IMR-90 (cell line): ENCODE measurements at regions not wholly inside any gene's neighbourhood (a gene's known extent, or its start where the extent isn't known, plus 50 kb on each side); places are given as distances from the start of the nearest gene placed in this dataset.

ENCODE experiments used
- ATAC-seq: fragments of 200-7000 bp; cut with Tn5 transposase; 2 replicates; pipeline ENCODE4 v1.9.1; 2020; ENCODE audit warnings: low read depth, mild to moderate bottlenecking, moderate library complexity
- BruUV-seq: library from RNA; stranded (reverse); fragments of 400-500 nt; replicated peaks from 2 replicates; lab custom pipeline; 2021; lab: Mats Ljungman, UMichigan
- CTCF ChIA-PET: fragments of 300-600 bp; formaldehyde crosslinking; extraction: SDS; loops from one replicate; lab custom pipeline; 2021; ENCODE audit warnings: antibody characterized with exemption; lab: Yijun Ruan, JAX
- POLR2A ChIA-PET: fragments of 300-600 bp; sonication (Branson Sonifier 250); formaldehyde crosslinking; loops from one replicate; lab custom pipeline; 2022; ENCODE audit warnings: antibody characterized with exemption; ENCODE audit not compliant: unreplicated experiment; lab: Charles Lee
- DNase-seq: peaks from one replicate; pipeline ENCODE4 v3.0.0; 2013
- H2AFZ ChIP-seq: replicated peaks from 2 replicates; pipeline ENCODE3; 2013; ENCODE audit warnings: low read length, mild to moderate bottlenecking; ENCODE audit not compliant: poor library complexity
- H2AK5ac ChIP-seq: 2 replicates; pipeline ENCODE4 v1.6.1; 2013; ENCODE audit warnings: low read depth, low read length, inconsistent platforms
- H2AK9ac ChIP-seq: replicated peaks from 2 replicates; pipeline ENCODE3; 2013; ENCODE audit warnings: mild to moderate bottlenecking, low read depth, low read length, moderate library complexity; ENCODE audit not compliant: poor library complexity
- H2BK120ac ChIP-seq: 2 replicates; pipeline ENCODE4 v1.6.1; 2013; ENCODE audit warnings: low read depth, low read length, inconsistent platforms
- H2BK15ac ChIP-seq: 3 replicates; pipeline ENCODE4 v1.6.1; 2013; ENCODE audit warnings: low read depth, low read length, inconsistent platforms
- H2BK20ac ChIP-seq: 2 replicates; pipeline ENCODE4 v1.6.1; 2013; ENCODE audit warnings: low read depth, mild to moderate bottlenecking, inconsistent platforms, low read length, moderate library complexity
- H2BK5ac ChIP-seq: 2 replicates; pipeline ENCODE4 v1.6.1; 2013; ENCODE audit warnings: mild to moderate bottlenecking, low read depth, low read length, inconsistent platforms; ENCODE audit not compliant: poor library complexity, severe bottlenecking
- H3K14ac ChIP-seq: replicated peaks from 2 replicates; pipeline ENCODE4 v1.6.1; 2013; ENCODE audit warnings: low read depth, low read length, inconsistent platforms
- H3K18ac ChIP-seq: 2 replicates; pipeline ENCODE4 v1.6.1; 2013; ENCODE audit warnings: low read depth, low read length, control low read depth
- H3K23ac ChIP-seq: 2 replicates; pipeline ENCODE4 v1.6.1; 2013; ENCODE audit warnings: low read depth, low read length, inconsistent platforms
- H3K27ac ChIP-seq: 2 replicates; pipeline ENCODE4 v1.5.1; 2013; ENCODE audit warnings: mild to moderate bottlenecking, control low read depth, low read length; ENCODE audit not compliant: insufficient read depth
- H3K27me3 ChIP-seq: 2 replicates; pipeline ENCODE4 v1.6.1; 2013; ENCODE audit warnings: low read length; ENCODE audit not compliant: control insufficient read depth, insufficient read depth
- H3K36me3 ChIP-seq: 2 replicates; pipeline ENCODE4 v1.6.1; 2013; ENCODE audit warnings: low read length, mixed read lengths; ENCODE audit not compliant: control insufficient read depth, insufficient read depth
- H3K4ac ChIP-seq: 2 replicates; pipeline ENCODE4 v1.6.1; 2013; ENCODE audit warnings: low read depth, low read length, inconsistent platforms
- H3K4me1 ChIP-seq: 2 replicates; pipeline ENCODE4 v1.6.1; 2013; ENCODE audit warnings: low read length, mixed read lengths; ENCODE audit not compliant: control insufficient read depth, insufficient read depth
- H3K4me2 ChIP-seq: 2 replicates; pipeline ENCODE4 v1.6.1; 2013; ENCODE audit warnings: low read depth, mild to moderate bottlenecking, control low read depth, low read length, moderate library complexity
- H3K4me3 ChIP-seq: 2 replicates; pipeline ENCODE4 v1.5.1; 2013; ENCODE audit warnings: low read depth, mild to moderate bottlenecking, control low read depth, low read length, moderate library complexity; ENCODE audit not compliant: insufficient read depth
- H3K56ac ChIP-seq: 2 replicates; pipeline ENCODE4 v1.6.1; 2013; ENCODE audit warnings: low read length, inconsistent platforms; ENCODE audit not compliant: insufficient read depth; ENCODE audit errors: extremely low read depth
- H3K79me1 ChIP-seq, 2 experiments: 2 replicates each; pipeline ENCODE4 v1.6.1; 2013; ENCODE audit warnings: low read length in 2 of 2, inconsistent platforms in 1 of 2, low read depth in 1 of 2
- H3K9ac ChIP-seq: 2 replicates; pipeline ENCODE4 v1.6.1; 2013; ENCODE audit warnings: low read depth, low read length, control low read depth
- H3K9me1 ChIP-seq: 2 replicates; pipeline ENCODE4 v1.6.1; 2013; ENCODE audit warnings: low read length, inconsistent platforms; ENCODE audit not compliant: insufficient read depth
- H3K9me3 ChIP-seq: 2 replicates; pipeline ENCODE4 v1.6.1; 2013; ENCODE audit warnings: low read length; ENCODE audit not compliant: control insufficient read depth, insufficient read depth
- H4K20me1 ChIP-seq: 2 replicates; pipeline ENCODE4 v1.6.1; 2013; ENCODE audit warnings: low read length, inconsistent platforms; ENCODE audit not compliant: insufficient read depth
- H4K5ac ChIP-seq: 2 replicates; pipeline ENCODE4 v1.6.1; 2013; ENCODE audit warnings: mild to moderate bottlenecking, low read depth, low read length, control low read depth
- H4K8ac ChIP-seq, 2 experiments: 2 replicates each; pipeline ENCODE4 v1.6.1; 2013; ENCODE audit warnings: low read depth in 2 of 2, low read length in 2 of 2, control low read depth in 1 of 2, inconsistent platforms in 1 of 2
- H4K91ac ChIP-seq: 2 replicates; pipeline ENCODE4 v1.6.1; 2013; ENCODE audit warnings: low read depth, low read length, inconsistent platforms; ENCODE audit not compliant: insufficient read depth
- BHLHE40 ChIP-seq: fragments of 150-350 bp; IDR thresholded peaks from 2 replicates; pipeline ENCODE4 v1.6.1; 2016; ENCODE audit warnings: mild to moderate bottlenecking, low read depth, low read length
- MAFK ChIP-seq: IDR thresholded peaks from 2 replicates; pipeline ENCODE4 v1.6.1; 2012; ENCODE audit warnings: low read depth, low read length, improper control_type of control experiment
- MAZ ChIP-seq: IDR thresholded peaks from 2 replicates; pipeline ENCODE4 v1.6.1; 2012; ENCODE audit warnings: low read depth, mild to moderate bottlenecking, low read length, improper control_type of control experiment, moderate library complexity, borderline replicate concordance
- MXI1 ChIP-seq: IDR thresholded peaks from 2 replicates; pipeline ENCODE4 v1.6.1; 2012; ENCODE audit warnings: low read depth, mild to moderate bottlenecking, low read length, moderate library complexity, borderline replicate concordance
- NFE2L2 ChIP-seq: fragments of 150-350 bp; IDR thresholded peaks from 2 replicates; pipeline ENCODE4 v1.6.1; 2016; ENCODE audit warnings: low read depth, mild to moderate bottlenecking, low read length
- POLR2A ChIP-seq: IDR thresholded peaks from 2 replicates; pipeline ENCODE4 v1.6.1; 2012; ENCODE audit warnings: mild to moderate bottlenecking, low read depth, low read length
- RFX5 ChIP-seq: IDR thresholded peaks from 2 replicates; pipeline ENCODE4 v1.8.0; 2012; ENCODE audit warnings: low read depth, mild to moderate bottlenecking, low read length, moderate library complexity
- USF2 ChIP-seq: fragments of 150-350 bp; IDR thresholded peaks from 2 replicates; pipeline ENCODE4 v1.6.1; 2017; ENCODE audit warnings: mild to moderate bottlenecking, antibody characterized with exemption, low read length, low read depth
- WGBS, 2 experiments: methylation state at CpG; one replicate each; pipeline versions ENCODE4 v1.1.5 to v1.1.7; 2013; ENCODE audit warnings: missing lambda C conversion rate in 2 of 2; ENCODE audit not compliant: insufficient read length in 1 of 2; ENCODE audit errors: extremely low coverage in 2 of 2; 5-methylcytosine and 5-hydroxymethylcytosine counted together
- dilution Hi-C: fragments of 300-500 bp; cut with HindIII; formaldehyde crosslinking; loops from one replicate; pipeline ENCODE4 v1.14.3; 2018; ENCODE audit warnings: low sequenced_read_pairs; ENCODE audit not compliant: unreplicated experiment
- in situ Hi-C: fragments of 300-500 bp; cut with MboI; formaldehyde crosslinking; loops from 3 replicates; pipeline ENCODE4 v1.14.3; 2019; ENCODE audit warnings: low sequenced_read_pairs, inconsistent platforms, mixed read lengths
- intact Hi-C: fragments of 100-400 bp; cut with micrococcal nuclease; formaldehyde crosslinking; loops from 2 replicates; pipeline ENCODE4 v1.10.0; 2022

DNA sequence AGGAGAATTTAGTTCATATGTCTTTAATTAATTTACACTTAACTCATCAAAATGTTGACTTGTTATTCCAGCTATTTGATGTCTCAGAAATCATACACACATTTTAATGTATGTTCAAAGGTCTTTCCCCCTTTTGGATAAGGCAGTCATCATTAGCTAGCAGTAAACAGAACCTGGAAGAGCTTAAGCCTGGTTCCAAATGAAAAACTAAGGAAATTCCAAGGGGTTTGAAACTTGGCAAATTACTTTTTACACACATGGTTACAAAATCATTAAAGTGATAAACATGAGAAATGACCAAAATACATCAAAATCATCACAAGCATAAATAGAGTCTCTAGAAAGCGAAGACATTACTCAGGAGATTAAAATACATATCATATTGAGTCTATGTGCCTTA, 359.8 kb upstream of the ZNF608 start:
- H3K23ac ChIP-seq, result no peak overlapping the region
- no peak overlapping the region for H2AK9ac ChIP-seq
- ATAC-seq (no peak), DNase-seq (no peak)
- no peak overlapping the region for H2AFZ ChIP-seq
- WGBS, 2 experiments, result no CpG with 5 or more reads among the region's 1 CpG
- H4K91ac ChIP-seq, result no peak overlapping the region
- H3K4me1 ChIP-seq, result no peaks in the 10 kb centered on the region
- H4K5ac ChIP-seq, result no peak overlapping the region
- H3K14ac ChIP-seq, result no peak overlapping the region
- no peak overlapping the region for H3K4me2 ChIP-seq
- H3K18ac ChIP-seq, result no peak overlapping the region
- dilution Hi-C loops (no loop called here), intact Hi-C loops (no loop called here), in situ Hi-C loops (no loop called here)
- no peak overlapping the region for H3K27ac ChIP-seq
- no peak overlapping the region for H2BK15ac ChIP-seq
- H2BK5ac ChIP-seq, result no peak overlapping the region
- no peak overlapping the region for H2BK20ac ChIP-seq
- no peaks in the 10 kb centered on the region for H3K27me3 ChIP-seq
- POLR2A ChIA-PET, result no interaction called here
- H3K4ac ChIP-seq, result no peak overlapping the region
- H3K9me1 ChIP-seq, result no peaks in the 10 kb centered on the region
- no peak overlapping the region for H3K4me3 ChIP-seq
- no peak for TF ChIP-seq MAZ
- no peak for TF ChIP-seq NFE2L2
- no peak for TF ChIP-seq USF2
- no peak for TF ChIP-seq RFX5
- TF ChIP-seq BHLHE40, result no peak
- TF ChIP-seq MXI1, result no peak
- TF ChIP-seq MAFK, result no peak
- TF ChIP-seq POLR2A, result no peak
- H3K9ac ChIP-seq, result no peak overlapping the region
- no peak overlapping the region for H3K56ac ChIP-seq
- no peak overlapping the region for H4K8ac ChIP-seq
- H4K20me1 ChIP-seq, result no peaks in the 10 kb centered on the region
- no TSS peak for BruUV-seq
- H2BK120ac ChIP-seq, result no peak overlapping the region
- no peaks in the 10 kb centered on the region for H3K36me3 ChIP-seq
- CTCF ChIA-PET, result no interaction called here
- H2AK5ac ChIP-seq, result no peak overlapping the region
- no peaks in the 10 kb centered on the region for H3K9me3 ChIP-seq
- H3K79me1 ChIP-seq, result no peaks in the 10 kb centered on the region
